ENCODE measurements at regions not wholly inside any gene's neighbourhood (a gene's known extent, or its start where the extent isn't known, plus 50 kb on each side); places are given as distances from the start of the nearest gene placed in this dataset.

DNA sequence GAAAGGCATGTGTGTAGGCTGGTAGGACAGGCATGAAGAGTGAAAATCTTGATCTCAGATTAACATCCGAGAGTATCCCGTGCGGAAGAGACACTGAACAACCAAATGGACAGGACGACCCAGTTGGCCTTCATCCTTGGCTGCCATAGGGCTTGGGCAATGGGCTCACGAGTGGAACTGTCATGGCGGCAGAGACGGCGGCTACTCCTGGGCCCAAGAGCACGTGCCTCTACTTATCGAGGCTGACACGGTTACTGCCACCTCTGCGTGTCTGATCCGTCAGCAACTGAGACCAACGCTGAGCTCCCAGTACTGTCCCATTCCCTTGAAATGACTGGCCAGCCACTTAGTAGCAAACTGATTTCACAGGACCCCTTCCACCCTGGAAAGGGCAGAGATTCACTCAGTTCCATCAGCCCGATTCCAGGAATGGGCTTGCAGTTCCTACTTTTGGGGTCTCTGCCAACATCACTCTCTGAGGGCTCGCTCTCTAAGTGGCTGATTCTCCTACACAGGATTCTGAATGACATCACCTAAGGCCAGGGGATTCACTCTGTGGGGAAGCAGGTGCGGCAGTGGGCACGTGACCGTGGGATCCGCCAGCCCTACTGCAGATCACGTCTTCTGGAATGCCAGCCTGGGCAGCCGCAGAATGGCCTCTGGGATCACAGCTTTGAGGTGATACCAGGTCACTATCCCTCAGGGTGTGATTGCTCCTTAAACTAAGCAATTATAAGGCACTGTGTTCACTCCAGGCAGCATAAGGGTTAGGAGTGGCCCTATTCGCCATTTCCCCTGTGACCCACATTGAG lies 97.8 kb downstream of the RPS6KA4 start:
- CTCF ChIA-PET: no interaction called here
- Histone ChIP-seq H3K27me3 (replicated peaks in 2 of 5; ENCODE audit: control insufficient read depth in 4 of 5, insufficient read depth in 5 of 5, low read length in 4 of 5) (no peaks in the 10 kb centered on the region), H3K36me3 (ENCODE audit: control insufficient read depth in 4 of 4, insufficient read depth in 4 of 4, low read length in 3 of 4) (no peaks in the 10 kb centered on the region), H3K4me3 (ENCODE audit: control insufficient read depth in 1 of 7, extremely low read depth in 1 of 7, insufficient read depth in 4 of 7, low read depth in 2 of 7, low read length in 6 of 7) (no peak overlapping the region), H3K9me3 (ENCODE audit: control extremely low read depth in 1 of 5, control insufficient read depth in 4 of 5, insufficient read depth in 2 of 5, low read depth in 1 of 5, low read length in 4 of 5) (peaks cover 0 to 3% (median 0%) of the 10 kb centered on the region in 5 experiments), H3K4me1 (ENCODE audit: control extremely low read depth in 1 of 4, control insufficient read depth in 4 of 4, insufficient read depth in 4 of 4, low read length in 3 of 4) (no peaks in the 10 kb centered on the region), H3K27ac (ENCODE audit: insufficient read depth in 1 of 2, low read depth in 1 of 2, low read length in 2 of 2, poor library complexity in 1 of 2, severe bottlenecking in 2 of 2) (no peak overlapping the region)
- DNase-seq: no peak
- WGBS (ENCODE audit: insufficient coverage): 93% methylated on average over 23 of the region's 23 CpGs
- POLR2A ChIA-PET: no interaction called here

- no peak for DNase-seq
- peaks cover 0 to 3% (median 0%) of the 10 kb centered on the region in 5 experiments for H3K9me3 ChIP-seq (ENCODE audit: control extremely low read depth in 1 of 5, control insufficient read depth in 4 of 5, insufficient read depth in 2 of 5, low read depth in 1 of 5, low read length in 4 of 5)
- ChIA-PET CTCF (interaction anchor here (1.0 to 2.6 kb wide), 2 partner anchors 8 to 153 kb away, joined by 3 to 9 read pairs; no protein-coding TSS in a partner anchor), POLR2A (no interaction called here)
- H3K27ac ChIP-seq (ENCODE audit: insufficient read depth in 1 of 2, low read depth in 1 of 2, low read length in 2 of 2, poor library complexity in 1 of 2, severe bottlenecking in 2 of 2): no peak overlapping the region
- 90% methylated on average over 10 of the region's 12 CpGs for WGBS (ENCODE audit: insufficient coverage)
- no peaks in the 10 kb centered on the region for H3K36me3 ChIP-seq (ENCODE audit: control insufficient read depth in 4 of 4, insufficient read depth in 4 of 4, low read length in 3 of 4)
- no peaks in the 10 kb centered on the region for H3K4me1 ChIP-seq (ENCODE audit: control extremely low read depth in 1 of 4, control insufficient read depth in 4 of 4, insufficient read depth in 4 of 4, low read length in 3 of 4)
- no peaks in the 10 kb centered on the region for H3K27me3 ChIP-seq (replicated peaks in 2 of 5; ENCODE audit: control insufficient read depth in 4 of 5, insufficient read depth in 5 of 5, low read length in 4 of 5)
- H3K4me3 ChIP-seq (ENCODE audit: control insufficient read depth in 1 of 7, extremely low read depth in 1 of 7, insufficient read depth in 4 of 7, low read depth in 2 of 7, low read length in 6 of 7): no peak overlapping the region
Observed at GRCh38 chr11:64457416-64458010, 98.2 kb upstream of the SLC22A11 start.

GRCh38 chr11:64458997-64459396 lies 96.7 kb upstream of the SLC22A11 start:
- Histone ChIP-seq H3K4me3 (ENCODE audit: control insufficient read depth in 1 of 7, extremely low read depth in 1 of 7, insufficient read depth in 4 of 7, low read depth in 2 of 7, low read length in 6 of 7) (no peak overlapping the region), H3K9me3 (ENCODE audit: control extremely low read depth in 1 of 5, control insufficient read depth in 4 of 5, insufficient read depth in 2 of 5, low read depth in 1 of 5, low read length in 4 of 5) (no peaks in the 10 kb centered on the region), H3K36me3 (ENCODE audit: control insufficient read depth in 4 of 4, insufficient read depth in 4 of 4, low read length in 3 of 4) (no peaks in the 10 kb centered on the region), H3K27ac (ENCODE audit: insufficient read depth in 1 of 2, low read depth in 1 of 2, low read length in 2 of 2, poor library complexity in 1 of 2, severe bottlenecking in 2 of 2) (no peak overlapping the region), H3K27me3 (replicated peaks in 2 of 5; ENCODE audit: control insufficient read depth in 4 of 5, insufficient read depth in 5 of 5, low read length in 4 of 5) (no peaks in the 10 kb centered on the region), H3K4me1 (ENCODE audit: control extremely low read depth in 1 of 4, control insufficient read depth in 4 of 4, insufficient read depth in 4 of 4, low read length in 3 of 4) (no peaks in the 10 kb centered on the region)
- 63% methylated on average over 6 of the region's 10 CpGs for WGBS (ENCODE audit: insufficient coverage)
- POLR2A ChIA-PET: no interaction called here
- no peak for DNase-seq
- CTCF ChIA-PET: interaction anchor here (2.6 kb wide), 1 partner anchor 10 kb away, joined by 9 read pairs; no protein-coding TSS in a partner anchor

- CTCF ChIA-PET: interaction anchor here (2.6 kb wide), 1 partner anchor 10 kb away, joined by 9 read pairs; no protein-coding TSS in a partner anchor
- WGBS (ENCODE audit: insufficient coverage): 79% methylated on average over 3 of the region's 6 CpGs
- Histone ChIP-seq H3K4me3 (ENCODE audit: control insufficient read depth in 1 of 7, extremely low read depth in 1 of 7, insufficient read depth in 4 of 7, low read depth in 2 of 7, low read length in 6 of 7) (no peak overlapping the region), H3K4me1 (ENCODE audit: control extremely low read depth in 1 of 4, control insufficient read depth in 4 of 4, insufficient read depth in 4 of 4, low read length in 3 of 4) (no peaks in the 10 kb centered on the region), H3K9me3 (ENCODE audit: control extremely low read depth in 1 of 5, control insufficient read depth in 4 of 5, insufficient read depth in 2 of 5, low read depth in 1 of 5, low read length in 4 of 5) (no peaks in the 10 kb centered on the region), H3K27me3 (replicated peaks in 2 of 5; ENCODE audit: control insufficient read depth in 4 of 5, insufficient read depth in 5 of 5, low read length in 4 of 5) (no peaks in the 10 kb centered on the region), H3K27ac (ENCODE audit: insufficient read depth in 1 of 2, low read depth in 1 of 2, low read length in 2 of 2, poor library complexity in 1 of 2, severe bottlenecking in 2 of 2) (no peak overlapping the region), H3K36me3 (ENCODE audit: control insufficient read depth in 4 of 4, insufficient read depth in 4 of 4, low read length in 3 of 4) (no peaks in the 10 kb centered on the region)
- POLR2A ChIA-PET: no interaction called here
- no peak for DNase-seq
Observed at GRCh38 chr11:64459609-64460008, 96.1 kb upstream of the SLC22A11 start.

DNA sequence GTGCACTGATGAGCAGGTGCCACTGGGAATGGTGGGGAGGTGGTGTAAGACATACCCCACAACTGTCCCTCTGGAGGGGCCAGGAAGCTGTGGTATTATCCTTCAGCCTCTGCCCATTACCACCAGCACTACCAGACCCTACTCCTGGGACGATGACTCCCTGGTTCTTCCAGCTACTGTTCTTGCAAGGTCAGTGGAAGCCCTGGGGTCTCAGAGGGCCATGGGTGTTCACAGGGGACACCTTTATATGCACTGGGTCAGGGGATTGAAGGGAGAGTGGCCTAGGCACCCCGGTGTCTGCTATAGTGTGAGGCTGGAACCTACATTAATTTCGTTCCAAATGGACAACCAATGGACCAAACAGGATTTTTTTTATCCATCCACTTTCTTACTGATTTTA lies 94.7 kb upstream of the SLC22A11 start:
- Histone ChIP-seq H3K4me3 (ENCODE audit: control insufficient read depth in 1 of 7, extremely low read depth in 1 of 7, insufficient read depth in 4 of 7, low read depth in 2 of 7, low read length in 6 of 7) (no peak overlapping the region), H3K9me3 (ENCODE audit: control extremely low read depth in 1 of 5, control insufficient read depth in 4 of 5, insufficient read depth in 2 of 5, low read depth in 1 of 5, low read length in 4 of 5) (no peaks in the 10 kb centered on the region), H3K27me3 (replicated peaks in 2 of 5; ENCODE audit: control insufficient read depth in 4 of 5, insufficient read depth in 5 of 5, low read length in 4 of 5) (no peaks in the 10 kb centered on the region), H3K4me1 (ENCODE audit: control extremely low read depth in 1 of 4, control insufficient read depth in 4 of 4, insufficient read depth in 4 of 4, low read length in 3 of 4) (no peaks in the 10 kb centered on the region), H3K27ac (ENCODE audit: insufficient read depth in 1 of 2, low read depth in 1 of 2, low read length in 2 of 2, poor library complexity in 1 of 2, severe bottlenecking in 2 of 2) (no peak overlapping the region), H3K36me3 (ENCODE audit: control insufficient read depth in 4 of 4, insufficient read depth in 4 of 4, low read length in 3 of 4) (no peaks in the 10 kb centered on the region)
- WGBS (ENCODE audit: insufficient coverage): 100% methylated on average over 1 of the region's 3 CpGs
- ChIA-PET CTCF (interaction anchor here (0.7 kb wide), 1 partner anchor 12 kb away, joined by 3 read pairs; no protein-coding TSS in a partner anchor), POLR2A (no interaction called here)
- DNase-seq: no peak

GRCh38 chr11:64466115-64466718 lies 89.5 kb upstream of the SLC22A11 start:
- CTCF ChIA-PET: interaction anchor here (1.4 kb wide), 1 partner anchor 17 kb away, joined by 3 read pairs; no protein-coding TSS in a partner anchor
- no peak overlapping the region for H3K4me3 ChIP-seq (ENCODE audit: control insufficient read depth in 1 of 7, extremely low read depth in 1 of 7, insufficient read depth in 4 of 7, low read depth in 2 of 7, low read length in 6 of 7)
- H3K27me3 ChIP-seq (replicated peaks in 2 of 5; ENCODE audit: control insufficient read depth in 4 of 5, insufficient read depth in 5 of 5, low read length in 4 of 5): peaks cover 0 to 2% (median 0%) of the 10 kb centered on the region in 5 experiments
- POLR2A ChIA-PET: no interaction called here
- H3K27ac ChIP-seq (ENCODE audit: insufficient read depth in 1 of 2, low read depth in 1 of 2, low read length in 2 of 2, poor library complexity in 1 of 2, severe bottlenecking in 2 of 2): no peak overlapping the region
- H3K4me1 ChIP-seq (ENCODE audit: control extremely low read depth in 1 of 4, control insufficient read depth in 4 of 4, insufficient read depth in 4 of 4, low read length in 3 of 4): no peaks in the 10 kb centered on the region
- no peak for DNase-seq
- 100% methylated on average over 5 of the region's 7 CpGs for WGBS (ENCODE audit: insufficient coverage)
- peaks cover 0 to 2% (median 0%) of the 10 kb centered on the region in 5 experiments for H3K9me3 ChIP-seq (ENCODE audit: control extremely low read depth in 1 of 5, control insufficient read depth in 4 of 5, insufficient read depth in 2 of 5, low read depth in 1 of 5, low read length in 4 of 5)
- H3K36me3 ChIP-seq (ENCODE audit: control insufficient read depth in 4 of 4, insufficient read depth in 4 of 4, low read length in 3 of 4): no peaks in the 10 kb centered on the region

DNA sequence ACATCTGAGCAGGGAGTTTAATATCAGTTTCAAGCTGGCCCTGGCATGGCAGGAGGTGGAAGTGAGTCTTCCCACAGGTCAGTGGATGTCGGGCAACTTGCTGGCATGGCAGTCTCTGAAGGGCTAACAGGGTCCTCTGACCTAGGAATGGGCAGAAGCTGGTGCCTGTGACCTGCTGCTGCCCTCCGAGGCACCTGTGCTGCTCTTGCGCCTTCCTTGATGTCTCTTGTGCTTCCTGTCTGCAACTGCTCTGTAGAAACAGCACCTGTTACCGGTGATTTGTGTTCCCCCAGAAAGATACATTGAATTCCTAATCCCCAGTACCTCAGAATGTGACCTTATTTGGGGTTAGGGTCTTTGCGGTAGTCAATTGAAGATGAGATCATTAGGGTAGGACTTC lies 86.5 kb upstream of the SLC22A11 start:
- Histone ChIP-seq H3K4me3 (ENCODE audit: control insufficient read depth in 1 of 7, extremely low read depth in 1 of 7, insufficient read depth in 4 of 7, low read depth in 2 of 7, low read length in 6 of 7) (no peak overlapping the region), H3K27me3 (replicated peaks in 2 of 5; ENCODE audit: control insufficient read depth in 4 of 5, insufficient read depth in 5 of 5, low read length in 4 of 5) (peaks cover 0 to 2% (median 0%) of the 10 kb centered on the region in 5 experiments), H3K9me3 (ENCODE audit: control extremely low read depth in 1 of 5, control insufficient read depth in 4 of 5, insufficient read depth in 2 of 5, low read depth in 1 of 5, low read length in 4 of 5) (peaks cover 0 to 2% (median 0%) of the 10 kb centered on the region in 5 experiments), H3K4me1 (ENCODE audit: control extremely low read depth in 1 of 4, control insufficient read depth in 4 of 4, insufficient read depth in 4 of 4, low read length in 3 of 4) (no peaks in the 10 kb centered on the region), H3K27ac (ENCODE audit: insufficient read depth in 1 of 2, low read depth in 1 of 2, low read length in 2 of 2, poor library complexity in 1 of 2, severe bottlenecking in 2 of 2) (no peak overlapping the region), H3K36me3 (ENCODE audit: control insufficient read depth in 4 of 4, insufficient read depth in 4 of 4, low read length in 3 of 4) (no peaks in the 10 kb centered on the region)
- 73% methylated on average over 4 of the region's 5 CpGs for WGBS (ENCODE audit: insufficient coverage)
- CTCF ChIA-PET: no interaction called here
- DNase-seq: no peak
- POLR2A ChIA-PET: no interaction called here

Measured in common myeloid progenitor, CD34-positive (primary cell).